ENCODE measurements at regions not wholly inside any gene's neighbourhood (a gene's known extent, or its start where the extent isn't known, plus 50 kb on each side); places are given as distances from the start of the nearest gene placed in this dataset.

DNA sequence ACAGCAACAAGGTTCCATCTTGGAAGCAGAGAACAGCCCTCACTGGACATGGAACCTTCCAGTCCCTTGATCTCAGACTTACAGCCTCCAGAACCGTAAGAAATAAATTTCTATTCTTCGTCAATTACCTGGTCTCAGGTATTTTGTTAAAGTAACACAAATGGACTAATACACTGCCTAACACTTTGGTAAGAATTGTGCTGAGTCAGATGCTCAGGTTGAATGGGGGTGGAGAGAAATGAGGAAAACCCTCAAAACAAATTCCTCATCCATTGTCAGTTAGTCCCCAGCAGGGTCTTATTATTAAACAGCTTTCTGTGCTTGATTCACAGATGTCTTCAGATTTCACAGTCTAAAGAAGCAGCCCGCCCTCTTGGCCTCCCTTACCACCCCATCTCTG lies 306.2 kb upstream of the SLCO3A1 start:
- DNase-seq (ENCODE audit: insufficient read length, low spot score), result no peak
- no peak for FAIRE-seq

DNA sequence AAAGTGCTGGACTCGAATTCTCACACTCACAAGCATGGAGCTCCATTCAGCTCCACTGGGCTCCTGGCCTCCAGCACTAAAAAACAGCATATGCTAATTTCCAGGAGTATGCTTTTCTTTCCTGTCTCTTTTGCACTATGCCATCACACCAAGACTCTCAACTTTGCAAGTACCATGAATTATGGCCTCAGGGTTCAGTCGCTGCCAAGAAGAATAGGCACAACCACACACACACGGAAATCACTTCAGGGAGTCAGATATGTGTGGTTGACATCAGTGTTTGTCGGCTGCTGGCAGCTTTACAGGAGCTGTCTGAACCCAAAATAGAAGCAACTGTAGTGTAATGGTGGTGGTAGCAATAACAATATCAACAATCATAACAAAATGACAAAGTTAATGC lies 305.0 kb upstream of the SLCO3A1 start:
- DNase-seq (ENCODE audit: insufficient read length, low spot score) (no peak), FAIRE-seq (no peak)

DNA sequence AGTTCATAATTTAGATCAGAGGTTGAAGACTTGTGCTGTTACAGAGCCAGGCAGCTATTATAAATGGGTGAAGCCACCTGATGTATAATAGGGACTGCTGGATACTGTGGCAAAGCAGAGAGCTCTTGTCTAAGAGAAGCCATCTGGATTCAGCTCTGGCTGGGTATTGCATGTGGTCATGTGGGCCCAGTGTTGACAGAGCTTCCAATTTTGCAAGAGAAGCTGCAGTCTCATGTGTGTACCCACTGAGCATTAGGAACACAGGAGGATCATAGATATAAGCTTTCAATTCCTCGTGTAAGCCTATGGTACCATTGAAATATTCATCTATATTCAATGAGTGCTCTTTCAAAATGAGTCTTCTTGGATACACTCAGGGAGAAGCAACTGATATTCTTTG lies 303.9 kb upstream of the SLCO3A1 start:
- FAIRE-seq (no peak), DNase-seq (ENCODE audit: insufficient read length, low spot score) (no peak)

- no peak for FAIRE-seq
- DNase-seq (ENCODE audit: insufficient read length, low spot score), result no peak
Measured at GRCh38 chr15:91552555-91552954, 301.0 kb upstream of the SLCO3A1 start.

DNA sequence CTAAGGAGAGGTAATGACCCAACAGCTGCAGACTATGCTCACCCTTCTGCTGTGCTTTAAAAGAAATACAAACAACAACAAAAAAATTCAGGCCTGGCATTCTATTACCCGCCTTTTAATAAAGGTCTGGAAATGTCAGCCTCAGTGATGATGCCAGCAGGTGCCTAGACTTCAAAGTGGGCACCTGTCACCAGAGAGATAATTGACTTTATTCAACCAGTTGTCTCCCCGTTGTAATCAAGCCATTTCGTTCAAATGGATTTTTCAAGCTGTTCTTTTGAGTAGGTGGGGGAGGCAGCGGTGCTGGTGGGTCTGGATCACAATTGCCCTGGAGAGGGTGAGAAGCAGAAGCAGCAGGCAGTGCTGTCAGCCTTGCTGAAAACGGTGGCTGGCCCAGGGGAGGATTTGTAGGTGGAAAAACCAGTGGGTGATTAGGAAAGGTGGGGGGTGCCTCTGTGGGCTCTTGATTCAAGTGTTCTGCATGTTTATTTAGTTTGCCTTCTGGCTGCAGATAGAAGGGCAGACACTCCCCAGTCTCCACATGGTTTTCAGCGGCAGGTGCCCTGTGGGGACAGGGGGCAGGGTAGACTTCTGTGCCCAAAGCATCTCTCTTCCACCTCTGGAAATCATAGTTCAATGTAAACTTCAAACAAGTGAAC lies 300.2 kb upstream of the SLCO3A1 start:
- no peak for FAIRE-seq
- DNase-seq (ENCODE audit: insufficient read length, low spot score), result no peak

DNA sequence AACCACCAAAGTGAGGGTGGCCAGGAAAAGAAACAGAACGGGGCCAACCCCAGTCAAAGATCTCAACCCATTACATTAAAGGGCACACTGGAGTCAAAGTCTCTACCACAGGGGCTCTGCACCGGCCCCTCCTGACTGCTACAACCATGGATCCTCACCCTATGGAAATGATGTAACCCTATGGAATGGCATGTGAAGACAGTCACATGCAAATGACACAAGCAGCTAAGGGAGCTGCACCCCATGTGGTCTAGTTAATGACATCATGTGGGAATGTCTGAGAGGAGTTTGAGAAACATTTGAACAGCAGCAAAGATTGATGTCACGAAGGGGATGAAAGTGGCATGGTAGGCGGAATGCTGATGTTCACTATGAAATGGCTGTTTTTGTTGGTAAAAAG lies 298.2 kb upstream of the SLCO3A1 start:
- FAIRE-seq, result no peak
- DNase-seq (ENCODE audit: insufficient read length, low spot score), result no peak

- no peak for DNase-seq (ENCODE audit: insufficient read length, low spot score)
- FAIRE-seq, result no peak
Measured at GRCh38 chr15:91556926-91557325, 296.6 kb upstream of the SLCO3A1 start.

- FAIRE-seq, result no peak
Measured at GRCh38 chr15:91559066-91559465, 294.4 kb upstream of the SLCO3A1 start.

DNA sequence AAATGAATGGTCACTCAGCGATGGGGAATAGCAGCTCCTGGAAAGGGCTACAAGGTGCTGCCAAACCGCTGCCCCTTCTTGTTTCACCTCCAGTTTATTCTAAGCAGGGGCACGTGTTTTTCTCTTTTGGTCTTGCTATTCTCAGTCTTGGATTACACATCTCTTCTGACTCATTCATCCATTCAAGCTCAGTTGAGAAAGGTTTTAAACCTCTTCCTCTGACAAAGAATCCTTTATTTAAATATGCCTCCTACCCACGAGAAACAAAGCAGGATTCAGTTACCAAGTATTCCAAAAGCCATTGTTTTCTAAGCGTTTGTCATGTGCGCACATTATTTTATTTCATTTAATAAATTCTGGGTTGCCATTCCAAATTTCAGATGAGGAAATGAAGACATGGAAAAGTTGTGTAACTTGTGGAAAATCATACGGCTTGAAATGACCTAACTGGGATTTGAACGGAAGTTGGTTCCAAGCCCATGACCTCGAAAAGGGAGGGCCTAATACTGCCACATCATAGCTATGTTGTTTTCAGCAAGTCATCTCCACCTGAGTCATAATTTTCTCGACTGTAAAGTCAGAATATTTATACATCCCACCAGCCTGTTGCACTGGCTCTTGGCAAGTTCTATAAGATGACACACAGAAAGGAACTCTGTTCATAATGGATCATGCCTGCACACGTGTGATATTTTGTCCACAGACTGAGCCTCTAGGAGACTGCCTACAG lies 292.0 kb upstream of the SLCO3A1 start:
- FAIRE-seq (no peak), DNase-seq (ENCODE audit: insufficient read length, low spot score) (no peak)

More at GRCh38 chr15:91559066-91559465, 294.4 kb upstream of the SLCO3A1 start:
- no peak for DNase-seq (ENCODE audit: insufficient read length, low spot score)

- DNase-seq (ENCODE audit: insufficient read length, low spot score) (no peak), FAIRE-seq (no peak)
Measured at GRCh38 chr15:91562698-91563097, 290.8 kb upstream of the SLCO3A1 start.

GRCh38 chr15:91564631-91565030 lies 288.9 kb upstream of the SLCO3A1 start:
- FAIRE-seq, result no peak

GRCh38 chr15:91566141-91566540 lies 287.4 kb upstream of the SLCO3A1 start:
- no peak for DNase-seq (ENCODE audit: insufficient read length, low spot score)
- FAIRE-seq, result no peak

More at GRCh38 chr15:91564631-91565030, 288.9 kb upstream of the SLCO3A1 start:
- no peak for DNase-seq (ENCODE audit: insufficient read length, low spot score)

DNA sequence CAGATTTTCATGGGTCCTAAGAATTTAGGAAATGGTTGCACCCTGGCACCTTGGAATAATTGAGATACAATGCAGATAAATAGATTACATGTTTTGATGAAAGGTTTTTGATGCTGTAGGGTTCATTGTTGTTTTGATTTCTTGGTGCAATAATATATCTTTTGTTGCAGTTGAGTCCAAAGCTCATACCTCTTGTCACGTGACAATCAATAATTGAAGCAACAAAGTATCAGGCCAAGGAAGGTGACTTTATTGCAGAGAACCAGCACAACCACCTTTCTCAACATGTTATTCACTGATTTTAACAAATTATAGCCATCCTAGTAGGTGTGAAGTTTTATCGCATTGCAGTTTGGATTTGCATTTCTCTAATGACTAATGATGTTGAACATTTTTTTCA lies 285.5 kb upstream of the SLCO3A1 start:
- DNase-seq (ENCODE audit: insufficient read length, low spot score), result no peak
- FAIRE-seq, result no peak

DNA sequence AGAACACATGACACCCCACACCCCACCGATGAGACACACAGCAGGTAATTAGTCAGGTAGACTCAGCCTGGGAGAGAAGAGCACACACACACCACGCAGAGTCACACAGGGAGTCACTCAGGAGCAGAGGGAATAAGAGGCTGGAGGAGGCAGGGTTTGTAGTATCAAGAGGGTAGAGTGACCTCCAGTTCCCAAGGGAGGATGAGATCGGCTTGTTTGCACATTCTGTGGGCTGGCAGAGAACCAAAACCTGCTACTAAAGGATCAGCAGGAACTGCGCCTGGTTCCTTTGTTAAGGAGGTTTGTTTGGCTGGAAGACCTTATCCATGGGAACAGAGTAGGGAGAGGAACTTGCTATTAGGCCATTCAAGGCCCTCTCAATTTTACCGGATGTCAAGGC lies 281.4 kb upstream of the SLCO3A1 start:
- DNase-seq (ENCODE audit: insufficient read length, low spot score) (no peak), FAIRE-seq (no peak)

DNA sequence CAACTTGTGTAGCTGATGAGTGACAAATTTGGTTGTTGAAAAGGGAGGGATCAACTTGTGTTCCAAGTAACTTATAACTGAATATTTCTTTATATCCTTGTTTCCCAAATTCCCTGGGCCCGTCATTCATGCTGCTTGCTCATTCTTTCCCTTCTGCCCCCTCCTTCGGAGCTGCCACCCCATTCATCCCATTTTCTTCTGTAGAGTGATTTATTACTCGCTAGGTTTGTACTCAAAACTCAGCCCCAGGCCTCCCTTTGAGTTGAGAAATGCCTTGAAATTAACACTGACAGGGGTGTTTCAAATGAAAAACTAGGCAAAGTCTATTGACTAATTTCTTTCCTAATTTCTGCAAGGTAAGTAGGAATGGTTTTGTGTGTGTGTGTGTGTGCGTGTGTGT lies 277.4 kb upstream of the SLCO3A1 start:
- FAIRE-seq (no peak), DNase-seq (ENCODE audit: insufficient read length, low spot score) (no peak)

GRCh38 chr15:91578511-91578910 lies 275.0 kb upstream of the SLCO3A1 start:
- FAIRE-seq (no peak), DNase-seq (ENCODE audit: insufficient read length, low spot score) (no peak)

DNA sequence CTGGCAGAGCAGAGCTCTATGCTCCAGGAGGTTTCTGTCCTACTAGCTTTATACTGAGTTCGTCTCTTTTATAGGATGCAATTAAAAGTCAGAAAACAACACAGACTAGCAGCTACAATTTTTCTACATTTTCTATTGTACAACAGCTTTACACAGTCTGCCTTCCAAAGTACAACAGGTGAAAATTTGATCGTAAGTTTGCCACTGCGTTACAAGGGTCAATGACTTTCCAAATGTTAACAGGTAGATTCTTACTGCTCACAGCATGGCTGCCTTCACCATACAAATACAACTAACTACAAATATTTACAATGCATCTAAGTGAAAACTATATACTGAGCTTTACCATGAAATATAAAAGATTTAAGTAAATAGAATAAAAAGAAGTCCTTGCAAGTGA lies 268.6 kb upstream of the SLCO3A1 start:
- FAIRE-seq (no peak), DNase-seq (ENCODE audit: insufficient read length, low spot score) (no peak)

- no peak for FAIRE-seq
Measured at GRCh38 chr15:91586560-91586959, 266.9 kb upstream of the SLCO3A1 start.

DNA sequence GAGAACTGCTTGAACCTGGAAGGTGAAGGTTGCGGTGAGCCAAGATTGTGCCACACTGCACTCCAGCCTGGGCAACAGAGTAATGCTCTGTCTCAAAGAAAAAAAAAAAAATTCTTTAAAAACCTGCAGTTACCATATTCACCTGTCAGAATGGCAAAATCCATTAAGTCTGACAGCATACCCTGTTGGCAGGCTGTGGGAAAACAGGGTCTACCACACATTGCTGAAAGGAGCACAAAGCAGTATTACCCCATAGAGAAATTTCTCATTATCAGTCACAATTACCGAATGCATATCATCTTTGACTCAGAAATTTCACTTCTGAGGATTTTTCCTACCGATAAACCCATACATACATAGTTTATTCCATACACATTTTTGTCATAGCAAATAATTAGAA lies 264.1 kb upstream of the SLCO3A1 start:
- DNase-seq (ENCODE audit: insufficient read length, low spot score) (no peak), FAIRE-seq (no peak)

More at GRCh38 chr15:91586560-91586959, 266.9 kb upstream of the SLCO3A1 start:
- DNase-seq (ENCODE audit: insufficient read length, low spot score), result no peak

- FAIRE-seq, result no peak
- no peak for DNase-seq (ENCODE audit: insufficient read length, low spot score)
Measured at GRCh38 chr15:91592567-91592966, 260.9 kb upstream of the SLCO3A1 start.

DNA sequence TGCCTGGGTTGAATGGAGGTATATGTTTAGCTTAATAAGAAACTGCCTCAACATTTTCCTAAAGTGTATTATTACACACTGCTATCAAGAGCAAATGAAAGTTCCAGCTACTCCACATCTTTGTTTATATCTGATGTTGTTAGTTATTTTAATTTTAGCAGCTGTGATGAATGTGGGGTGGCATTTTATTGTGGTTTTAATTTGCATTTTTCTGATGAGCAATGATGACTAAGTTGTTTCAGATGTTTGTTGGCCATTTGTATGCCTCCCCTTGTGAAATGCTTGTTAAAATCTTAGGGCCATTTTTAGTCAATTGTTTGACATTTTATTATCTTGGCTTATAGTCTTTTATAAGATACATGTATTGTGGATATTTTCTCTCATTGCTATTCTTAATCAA lies 260.4 kb upstream of the SLCO3A1 start:
- no peak for FAIRE-seq

GRCh38 chr15:91593653-91594052 lies 259.9 kb upstream of the SLCO3A1 start:
- DNase-seq (ENCODE audit: insufficient read length, low spot score) (no peak), FAIRE-seq (no peak)

More for the DNA sequence above, 260.4 kb upstream of the SLCO3A1 start:
- DNase-seq (ENCODE audit: insufficient read length, low spot score), result no peak
